H1 (cell line): ENCODE measurements at regions not wholly inside any gene's neighbourhood (a gene's known extent, or its start where the extent isn't known, plus 50 kb on each side); places are given as distances from the start of the nearest gene placed in this dataset.

Source experiments
- CTCF ChIA-PET: fragments of 300-600 bp; sonication (Branson Sonifier 250); formaldehyde crosslinking; loops from one replicate; lab custom pipeline; 2021; ENCODE audit not compliant: partially characterized antibody; lab: Charles Lee
- POLR2A ChIA-PET: fragments of 300-600 bp; sonication (Branson Sonifier 250); formaldehyde crosslinking; loops from one replicate; lab custom pipeline; 2021; ENCODE audit warnings: inconsistent platforms; ENCODE audit not compliant: partially characterized antibody; lab: Charles Lee
- DNase-seq, 2 experiments: peaks; one replicate each; pipeline versions ENCODE4 v3.0.0 to v3.0.0-alpha.2; 2010 to 2022; ENCODE audit warnings: low spot score in 2 of 2, low read depth in 1 of 2, mixed read lengths in 1 of 2
- FAIRE-seq: peaks from 2 replicates; lab custom pipeline; 2011; peaks lifted over from hg19 to GRCh38; lab: Jason Lieb, UNC
- H2AFZ ChIP-seq: 2 replicates; pipeline ENCODE4 v1.8.1; 2012; ENCODE audit warnings: low read length, inconsistent platforms
- H2AK5ac ChIP-seq: 2 replicates; pipeline ENCODE4 v1.6.1; 2013; ENCODE audit warnings: low read depth, low read length
- H2BK120ac ChIP-seq: replicated peaks from 2 replicates; pipeline ENCODE3; 2013; ENCODE audit warnings: low read depth, low read length, inconsistent platforms
- H2BK12ac ChIP-seq: 2 replicates; pipeline ENCODE4 v1.6.1; 2013; ENCODE audit warnings: low read depth, low read length
- H2BK15ac ChIP-seq: 2 replicates; pipeline ENCODE4 v1.6.1; 2013; ENCODE audit warnings: low read length
- H2BK20ac ChIP-seq: 2 replicates; pipeline ENCODE4 v1.6.1; 2013; ENCODE audit warnings: low read length
- H2BK5ac ChIP-seq: 2 replicates; pipeline ENCODE4 v1.6.1; 2013; ENCODE audit warnings: low read depth, low read length
- H3K14ac ChIP-seq: 2 replicates; pipeline ENCODE4 v1.6.1; 2013; ENCODE audit warnings: inconsistent platforms; ENCODE audit not compliant: insufficient read length
- H3K18ac ChIP-seq: 2 replicates; pipeline ENCODE4 v1.6.1; 2013; ENCODE audit warnings: low read length; ENCODE audit errors: extremely low read depth
- H3K23ac ChIP-seq: 2 replicates; pipeline ENCODE4 v1.6.1; 2013; ENCODE audit warnings: inconsistent platforms; ENCODE audit not compliant: insufficient read length
- H3K23me2 ChIP-seq: 2 replicates; pipeline ENCODE4 v1.6.1; 2013; ENCODE audit warnings: low read depth, low read length
- H3K27ac ChIP-seq: 2 replicates; pipeline ENCODE4 v1.6.1; 2011; ENCODE audit warnings: low read depth, low read length, inconsistent platforms
- H3K27me3 ChIP-seq, 4 experiments: replicated peaks in 1 of 4; 1 replicate in 1 of 4; 2 replicates in 3 of 4; pipeline versions ENCODE4 v1.6.1 to v1.8.1; 2011 to 2013; ENCODE audit warnings: low read length in 3 of 4, mild to moderate bottlenecking in 3 of 4, inconsistent platforms in 2 of 4, mixed read lengths in 2 of 4, moderate library complexity in 1 of 4; ENCODE audit not compliant: control insufficient read depth in 3 of 4, insufficient read depth in 3 of 4; ENCODE audit errors: extremely low read depth in 1 of 4
- H3K36me3 ChIP-seq, 4 experiments: 2 replicates each; pipeline versions ENCODE4 v1.6.1 to v1.8.1; 2011 to 2013; ENCODE audit warnings: mild to moderate bottlenecking in 4 of 4, low read length in 3 of 4, moderate library complexity in 2 of 4, control low read depth in 1 of 4, inconsistent platforms in 1 of 4; ENCODE audit not compliant: insufficient read depth in 4 of 4, control insufficient read depth in 2 of 4
- H3K4ac ChIP-seq: replicated peaks from 2 replicates; pipeline ENCODE3; 2013; ENCODE audit warnings: low read length, low read depth, mixed read lengths, inconsistent platforms; ENCODE audit not compliant: insufficient read length
- H3K4me1 ChIP-seq, 4 experiments: replicated peaks in 1 of 4; 1 replicate in 1 of 4; 2 replicates in 3 of 4; pipeline versions ENCODE4 v1.6.1 to v1.8.1; 2011 to 2013; ENCODE audit warnings: low read length in 3 of 4, inconsistent platforms in 2 of 4, mixed read lengths in 1 of 4; ENCODE audit not compliant: insufficient read depth in 4 of 4, control insufficient read depth in 3 of 4
- H3K4me2 ChIP-seq, 2 experiments: 2 replicates each; pipeline versions ENCODE4 v1.6.1 to v1.8.1; 2011 to 2013; ENCODE audit warnings: low read depth in 2 of 2, low read length in 2 of 2, control low read depth in 1 of 2, inconsistent platforms in 1 of 2, mild to moderate bottlenecking in 1 of 2; ENCODE audit not compliant: insufficient read depth in 1 of 2
- H3K4me3 ChIP-seq, 4 experiments: fragments of 200-600, 300-600 bp in 1 of 4; sonication (generic), shearing (Covaris generic), sonication (Bioruptor Twin) in 1 of 4; 2 replicates each; pipeline versions ENCODE4 v1.5.1 to v1.8.1; 2011 to 2016; ENCODE audit warnings: low read length in 4 of 4, low read depth in 3 of 4, control low read depth in 2 of 4, inconsistent platforms in 2 of 4, mild to moderate bottlenecking in 2 of 4, mixed read lengths in 1 of 4, moderate library complexity in 1 of 4; ENCODE audit not compliant: insufficient read depth in 2 of 4; ENCODE audit errors: extremely low read depth in 1 of 4
- H3K56ac ChIP-seq: replicated peaks from 2 replicates; pipeline ENCODE3; 2013; ENCODE audit warnings: low read depth, mild to moderate bottlenecking, mixed read lengths, low read length, inconsistent platforms; ENCODE audit not compliant: insufficient read length
- H3K79me1 ChIP-seq: 2 replicates; pipeline ENCODE4 v1.6.1; 2013; ENCODE audit warnings: low read depth, low read length, control low read depth
- H3K79me2 ChIP-seq, 2 experiments: 2 replicates each; pipeline versions ENCODE4 v1.6.1 to v1.8.1; 2012 to 2013; ENCODE audit warnings: low read length in 2 of 2, mild to moderate bottlenecking in 2 of 2, inconsistent platforms in 1 of 2; ENCODE audit not compliant: insufficient read depth in 2 of 2, control insufficient read depth in 1 of 2
- H3K9ac ChIP-seq, 4 experiments: replicated peaks in 1 of 4; 1 replicate in 1 of 4; 2 replicates in 3 of 4; pipeline versions ENCODE4 v1.6.1 to v1.8.1; 2011 to 2013; ENCODE audit warnings: low read depth in 3 of 4, low read length in 3 of 4, control low read depth in 2 of 4, mild to moderate bottlenecking in 2 of 4, moderate library complexity in 2 of 4, inconsistent platforms in 1 of 4; ENCODE audit errors: extremely low read depth in 1 of 4
- H3K9me3 ChIP-seq, 2 experiments: 2 replicates each; pipeline versions ENCODE4 v1.6.1 to v1.8.1; 2012 to 2013; ENCODE audit warnings: mild to moderate bottlenecking in 2 of 2, moderate library complexity in 2 of 2, control low read depth in 1 of 2, inconsistent platforms in 1 of 2, low read depth in 1 of 2, low read length in 1 of 2, mixed read lengths in 1 of 2; ENCODE audit not compliant: insufficient read depth in 2 of 2
- H4K20me1 ChIP-seq, 2 experiments: replicated peaks in 1 of 2; 2 replicates each; pipeline versions ENCODE3 to v1.8.1; 2011 to 2013; ENCODE audit warnings: inconsistent platforms in 2 of 2, low read length in 2 of 2, mild to moderate bottlenecking in 1 of 2; ENCODE audit not compliant: insufficient read depth in 2 of 2, control insufficient read depth in 1 of 2
- H4K5ac ChIP-seq: 2 replicates; pipeline ENCODE4 v1.6.1; 2013; ENCODE audit warnings: low read length, low read depth, mixed read lengths, inconsistent platforms; ENCODE audit not compliant: insufficient read length
- H4K8ac ChIP-seq: 2 replicates; pipeline ENCODE4 v1.8.0; 2013; ENCODE audit warnings: mild to moderate bottlenecking, moderate library complexity, low read length, inconsistent platforms; ENCODE audit not compliant: insufficient read depth; ENCODE audit errors: extremely low read depth
- H4K91ac ChIP-seq: replicated peaks from 2 replicates; pipeline ENCODE3; 2013; ENCODE audit warnings: low read length, mixed read lengths, inconsistent platforms; ENCODE audit not compliant: insufficient read length
- BACH1 ChIP-seq: IDR thresholded peaks from 2 replicates; pipeline ENCODE4 v1.6.1; 2012; ENCODE audit warnings: low read length, improper control_type of control experiment
- SP4 ChIP-seq: IDR thresholded peaks from 2 replicates; pipeline ENCODE4 v1.6.1; 2012; ENCODE audit warnings: low read length, inconsistent platforms
- WGBS, 2 experiments: shearing (Covaris generic) in 1 of 2; methylation state at CpG; one replicate each; pipeline versions ENCODE4 v1.1.6 to v1.1.7; 2013 to 2015; ENCODE audit warnings: low lambda C conversion rate in 2 of 2, mixed read lengths in 2 of 2, inconsistent platforms in 1 of 2, low coverage in 1 of 2, missing lambda C conversion rate in 1 of 2; ENCODE audit not compliant: insufficient replicate concordance in 2 of 2, insufficient coverage in 1 of 2, insufficient read length in 1 of 2; ENCODE audit errors: extremely low coverage in 1 of 2, missing lambda C conversion rate in 1 of 2; 5-methylcytosine and 5-hydroxymethylcytosine counted together

GRCh38 chr5:53219610-53220009 lies 110.1 kb upstream of the MOCS2 start:
- no peak overlapping the region for H3K18ac ChIP-seq
- no peaks in the 10 kb centered on the region for H3K79me1 ChIP-seq
- no peak overlapping the region for H2BK15ac ChIP-seq
- FAIRE-seq, result no peak
- ChIA-PET POLR2A (no interaction called here), CTCF (interaction anchor here (1.2 to 1.5 kb wide), 2 partner anchors 38 to 43 kb away, joined by 3 to 4 read pairs; no protein-coding TSS in a partner anchor)
- H3K9me3 ChIP-seq, result peaks cover 8 to 9% of the 10 kb centered on the region in 2 experiments; a peak in 2 of 4 replicates
- no peak overlapping the region for H3K4me2 ChIP-seq
- H4K5ac ChIP-seq, result no peak overlapping the region
- H3K4ac ChIP-seq, result no peak overlapping the region
- no peaks in the 10 kb centered on the region for H4K20me1 ChIP-seq
- H2AFZ ChIP-seq, result no peak overlapping the region
- H3K23me2 ChIP-seq, result no peaks in the 10 kb centered on the region
- H3K27ac ChIP-seq, result no peak overlapping the region
- H3K4me3 ChIP-seq, result no peak overlapping the region
- no peaks in the 10 kb centered on the region; a peak in 1 of 8 replicates for H3K36me3 ChIP-seq
- H2BK120ac ChIP-seq, result no peak overlapping the region
- no peak overlapping the region for H3K9ac ChIP-seq
- no peak overlapping the region for H3K14ac ChIP-seq
- no peak for DNase-seq
- H4K8ac ChIP-seq, result no peak overlapping the region
- H2BK12ac ChIP-seq, result no peak overlapping the region
- H3K4me1 ChIP-seq, result no peaks in the 10 kb centered on the region
- TF ChIP-seq SP4 (no peak), BACH1 (no peak)
- no peak overlapping the region for H2BK20ac ChIP-seq
- WGBS, 2 experiments, result 91% methylated on average over 3 of the region's 3 CpGs; no CpG with 5 or more reads in 1 of the 2 experiments
- no peak overlapping the region for H3K56ac ChIP-seq
- H4K91ac ChIP-seq, result no peak overlapping the region
- no peak overlapping the region for H3K23ac ChIP-seq
- no peak overlapping the region for H2BK5ac ChIP-seq
- no peaks in the 10 kb centered on the region for H3K79me2 ChIP-seq
- no peak overlapping the region for H2AK5ac ChIP-seq
- H3K27me3 ChIP-seq, result no peaks in the 10 kb centered on the region
